ENCODE measurements at regions not wholly inside any gene's neighbourhood (a gene's known extent, or its start where the extent isn't known, plus 50 kb on each side); places are given as distances from the start of the nearest gene placed in this dataset.

DNA sequence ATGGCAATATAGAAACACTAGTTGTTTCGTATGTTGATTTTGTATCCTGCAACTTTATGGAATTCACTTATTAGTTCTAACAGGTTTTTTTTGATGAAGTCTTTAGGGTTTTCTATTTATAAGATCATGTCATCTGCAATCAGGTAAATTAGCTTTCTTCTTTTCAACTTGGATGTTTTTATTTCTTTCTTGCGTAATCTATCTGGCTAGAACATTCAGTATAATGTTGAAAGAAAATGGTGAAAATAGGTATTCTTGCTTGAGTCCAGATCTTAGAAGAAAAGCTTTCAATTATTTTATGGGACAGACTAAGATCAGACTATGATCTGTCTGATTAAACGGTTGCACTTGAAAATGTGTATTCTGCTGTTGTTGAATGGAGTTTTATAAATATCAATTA lies 820.8 kb upstream of the ADGRB3 start:
- no peak overlapping the region for H3K27ac ChIP-seq
- 44% methylated on average over 3 of the region's 3 CpGs for WGBS (ENCODE audit: missing lambda C conversion rate)
- H3K9me3 ChIP-seq: no peaks in the 10 kb centered on the region
- FAIRE-seq: no peak
- no peaks in the 10 kb centered on the region for H3K4me1 ChIP-seq
- POLR2A ChIA-PET: no interaction called here
- ATAC-seq: no peak
- H3K4me3 ChIP-seq: no peak overlapping the region
- DNase-seq (ENCODE audit: low read depth in 1 of 2, low spot score in 1 of 2): no peak
- no peak overlapping the region for H3K4me2 ChIP-seq
- TF ChIP-seq MAFK (IDR thresholded peaks at IDR 0.05; ENCODE audit: partially characterized antibody) (no peak), EHF (CRISPR knock-in tag; IDR thresholded peaks at IDR 0.05) (no peak), FOXS1 (CRISPR knock-in tag; IDR thresholded peaks at IDR 0.05) (no peak), RNF2 (IDR thresholded peaks at IDR 0.05; ENCODE audit: borderline replicate concordance, low read depth) (no peak), HOXB13 (CRISPR knock-in tag; IDR thresholded peaks at IDR 0.05; ENCODE audit: low read depth) (no peak), FOSL2 (IDR thresholded peaks at IDR 0.05) (no peak), FOSL2 (CRISPR knock-in tag; IDR thresholded peaks at IDR 0.05) (no peak), SMC3 (IDR thresholded peaks at IDR 0.05) (no peak), ZSCAN20 (CRISPR knock-in tag; IDR thresholded peaks at IDR 0.05) (no peak), RAD21 (conservative IDR thresholded peaks at IDR 0.05 in 1 of 2, IDR thresholded peaks at IDR 0.05 in 1 of 2) (no peak), ZFP36 (IDR thresholded peaks at IDR 0.05; ENCODE audit: borderline replicate concordance, partially characterized antibody) (no peak), CBX2 (IDR thresholded peaks at IDR 0.05; ENCODE audit: borderline replicate concordance, low read depth) (no peak), KDM1A (IDR thresholded peaks at IDR 0.05; ENCODE audit: low read depth) (no peak), CHD4 (IDR thresholded peaks at IDR 0.05; ENCODE audit: borderline replicate concordance) (no peak), MAZ (IDR thresholded peaks at IDR 0.05; ENCODE audit: borderline replicate concordance, low read depth, low read length) (no peak), JUN (IDR thresholded peaks at IDR 0.05) (no peak), EP300 (IDR thresholded peaks at IDR 0.05) (no peak), SREBF2 (IDR thresholded peaks at IDR 0.05) (no peak), GATA3 (IDR thresholded peaks at IDR 0.05; ENCODE audit: borderline replicate concordance) (no peak)
- TF ChIP-seq, protein P1, sequence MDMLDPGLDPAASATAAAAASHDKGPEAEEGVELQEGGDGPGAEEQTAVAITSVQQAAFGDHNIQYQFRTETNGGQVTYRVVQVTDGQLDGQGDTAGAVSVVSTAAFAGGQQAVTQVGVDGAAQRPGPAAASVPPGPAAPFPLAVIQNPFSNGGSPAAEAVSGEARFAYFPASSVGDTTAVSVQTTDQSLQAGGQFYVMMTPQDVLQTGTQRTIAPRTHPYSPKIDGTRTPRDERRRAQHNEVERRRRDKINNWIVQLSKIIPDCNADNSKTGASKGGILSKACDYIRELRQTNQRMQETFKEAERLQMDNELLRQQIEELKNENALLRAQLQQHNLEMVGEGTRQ (IDR thresholded peaks at IDR 0.05): no peak
- TF ChIP-seq, protein P2, sequence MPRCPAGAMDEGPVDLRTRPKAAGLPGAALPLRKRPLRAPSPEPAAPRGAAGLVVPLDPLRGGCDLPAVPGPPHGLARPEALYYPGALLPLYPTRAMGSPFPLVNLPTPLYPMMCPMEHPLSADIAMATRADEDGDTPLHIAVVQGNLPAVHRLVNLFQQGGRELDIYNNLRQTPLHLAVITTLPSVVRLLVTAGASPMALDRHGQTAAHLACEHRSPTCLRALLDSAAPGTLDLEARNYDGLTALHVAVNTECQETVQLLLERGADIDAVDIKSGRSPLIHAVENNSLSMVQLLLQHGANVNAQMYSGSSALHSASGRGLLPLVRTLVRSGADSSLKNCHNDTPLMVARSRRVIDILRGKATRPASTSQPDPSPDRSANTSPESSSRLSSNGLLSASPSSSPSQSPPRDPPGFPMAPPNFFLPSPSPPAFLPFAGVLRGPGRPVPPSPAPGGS (IDR thresholded peaks at IDR 0.05): no peak
- CTCF ChIA-PET: no interaction called here

DNA sequence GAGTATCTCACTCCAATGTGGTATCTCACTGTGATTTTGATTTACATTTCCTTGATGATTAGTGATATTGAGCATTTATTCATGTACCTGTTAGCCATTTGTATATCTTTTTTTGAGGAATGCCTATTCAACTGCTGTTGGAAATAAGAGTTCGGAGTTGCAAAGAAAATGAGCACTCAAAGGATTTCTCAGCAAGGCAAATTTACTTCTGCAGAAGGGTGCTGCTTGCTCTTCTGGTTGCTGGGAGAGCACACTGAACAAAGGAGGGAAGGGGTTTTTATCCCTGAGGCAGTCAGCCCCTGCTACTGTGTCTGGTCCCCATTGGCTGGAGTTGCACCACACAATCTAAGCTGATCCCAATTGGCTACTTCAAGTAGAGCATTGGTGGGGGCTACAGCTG lies 822.4 kb upstream of the ADGRB3 start:
- DNase-seq (ENCODE audit: low read depth in 1 of 2, low spot score in 1 of 2) (no peak), FAIRE-seq (no peak), ATAC-seq (no peak)
- no peak for TF ChIP-seq GATA3 (IDR thresholded peaks at IDR 0.05; ENCODE audit: borderline replicate concordance)
- TF ChIP-seq RARB (CRISPR knock-in tag; IDR thresholded peaks at IDR 0.05): no peak
- TF ChIP-seq HOXB13 (CRISPR knock-in tag; IDR thresholded peaks at IDR 0.05; ENCODE audit: low read depth): no peak
- TF ChIP-seq BHLHE40 (IDR thresholded peaks at IDR 0.05; ENCODE audit: low read depth, low read length): no peak
- no peak for TF ChIP-seq ESRRA (IDR thresholded peaks at IDR 0.05; ENCODE audit: borderline replicate concordance, low read length)
- TF ChIP-seq, protein P1 (IDR thresholded peaks at IDR 0.05): no peak
- TF ChIP-seq, protein P3, sequence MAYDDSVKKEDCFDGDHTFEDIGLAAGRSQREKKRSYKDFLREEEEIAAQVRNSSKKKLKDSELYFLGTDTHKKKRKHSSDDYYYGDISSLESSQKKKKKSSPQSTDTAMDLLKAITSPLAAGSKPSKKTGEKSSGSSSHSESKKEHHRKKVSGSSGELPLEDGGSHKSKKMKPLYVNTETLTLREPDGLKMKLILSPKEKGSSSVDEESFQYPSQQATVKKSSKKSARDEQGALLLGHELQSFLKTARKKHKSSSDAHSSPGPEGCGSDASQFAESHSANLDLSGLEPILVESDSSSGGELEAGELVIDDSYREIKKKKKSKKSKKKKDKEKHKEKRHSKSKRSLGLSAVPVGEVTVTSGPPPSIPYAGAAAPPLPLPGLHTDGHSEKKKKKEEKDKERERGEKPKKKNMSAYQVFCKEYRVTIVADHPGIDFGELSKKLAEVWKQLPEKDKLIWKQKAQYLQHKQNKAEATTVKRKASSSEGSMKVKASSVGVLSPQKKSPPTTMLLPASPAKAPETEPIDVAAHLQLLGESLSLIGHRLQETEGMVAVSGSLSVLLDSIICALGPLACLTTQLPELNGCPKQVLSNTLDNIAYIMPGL (CRISPR knock-in tag; IDR thresholded peaks at IDR 0.05; ENCODE audit: borderline replicate concordance): no peak
- TF ChIP-seq, protein P4, sequence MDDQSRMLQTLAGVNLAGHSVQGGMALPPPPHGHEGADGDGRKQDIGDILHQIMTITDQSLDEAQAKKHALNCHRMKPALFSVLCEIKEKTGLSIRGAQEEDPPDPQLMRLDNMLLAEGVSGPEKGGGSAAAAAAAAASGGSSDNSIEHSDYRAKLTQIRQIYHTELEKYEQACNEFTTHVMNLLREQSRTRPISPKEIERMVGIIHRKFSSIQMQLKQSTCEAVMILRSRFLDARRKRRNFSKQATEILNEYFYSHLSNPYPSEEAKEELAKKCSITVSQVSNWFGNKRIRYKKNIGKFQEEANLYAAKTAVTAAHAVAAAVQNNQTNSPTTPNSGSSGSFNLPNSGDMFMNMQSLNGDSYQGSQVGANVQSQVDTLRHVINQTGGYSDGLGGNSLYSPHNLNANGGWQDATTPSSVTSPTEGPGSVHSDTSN (IDR thresholded peaks at IDR 0.05): no peak
- no peak for TF ChIP-seq HEYL (CRISPR knock-in tag; IDR thresholded peaks at IDR 0.05)
- TF ChIP-seq, protein P5, sequence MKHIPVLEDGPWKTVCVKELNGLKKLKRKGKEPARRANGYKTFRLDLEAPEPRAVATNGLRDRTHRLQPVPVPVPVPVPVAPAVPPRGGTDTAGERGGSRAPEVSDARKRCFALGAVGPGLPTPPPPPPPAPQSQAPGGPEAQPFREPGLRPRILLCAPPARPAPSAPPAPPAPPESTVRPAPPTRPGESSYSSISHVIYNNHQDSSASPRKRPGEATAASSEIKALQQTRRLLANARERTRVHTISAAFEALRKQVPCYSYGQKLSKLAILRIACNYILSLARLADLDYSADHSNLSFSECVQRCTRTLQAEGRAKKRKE (CRISPR knock-in tag; IDR thresholded peaks at IDR 0.05; ENCODE audit: low read depth): no peak
- TF ChIP-seq, protein P6, sequence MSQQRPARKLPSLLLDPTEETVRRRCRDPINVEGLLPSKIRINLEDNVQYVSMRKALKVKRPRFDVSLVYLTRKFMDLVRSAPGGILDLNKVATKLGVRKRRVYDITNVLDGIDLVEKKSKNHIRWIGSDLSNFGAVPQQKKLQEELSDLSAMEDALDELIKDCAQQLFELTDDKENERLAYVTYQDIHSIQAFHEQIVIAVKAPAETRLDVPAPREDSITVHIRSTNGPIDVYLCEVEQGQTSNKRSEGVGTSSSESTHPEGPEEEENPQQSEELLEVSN (IDR thresholded peaks at IDR 0.05; ENCODE audit: borderline replicate concordance, low read depth): no peak
- no peak for TF ChIP-seq CBX2 (IDR thresholded peaks at IDR 0.05; ENCODE audit: borderline replicate concordance, low read depth)
- TF ChIP-seq FOSB (CRISPR knock-in tag; IDR thresholded peaks at IDR 0.05): no peak
- no peak for TF ChIP-seq POLR2A (IDR thresholded peaks at IDR 0.05; ENCODE audit: low read length)
- Histone ChIP-seq H3K4me3 (no peak overlapping the region), H3K9me3 (no peaks in the 10 kb centered on the region), H3K4me2 (no peak overlapping the region), H3K27ac (no peak overlapping the region), H3K4me1 (no peaks in the 10 kb centered on the region)
- CTCF ChIA-PET: no interaction called here
- WGBS (ENCODE audit: missing lambda C conversion rate): 44% methylated on average over 1 of the region's 1 CpG
- POLR2A ChIA-PET: no interaction called here

Measured in A549 (cell line).